Mesothelial cell of epicardium (in vitro differentiated cells): ENCODE measurements at regions not wholly inside any gene's neighbourhood (a gene's known extent, or its start where the extent isn't known, plus 50 kb on each side); places are given as distances from the start of the nearest gene placed in this dataset.

Source experiments
- DNase-seq, 2 experiments: peaks; one replicate each; pipeline ENCODE4 v3.0.0; 2021; ENCODE audit warnings: low spot score in 2 of 2; ENCODE audit not compliant: unreplicated experiment in 2 of 2
- H3K27ac Mint-ChIP-seq: 2 replicates; pipeline ENCODE4 v1.8.0; 2021; ENCODE audit warnings: mixed read lengths
- H3K27me3 Mint-ChIP-seq: 2 replicates; pipeline ENCODE4 v1.8.0; 2021; ENCODE audit warnings: low read depth, mixed read lengths
- H3K36me3 Mint-ChIP-seq: 2 replicates; pipeline ENCODE4 v1.8.0; 2021; ENCODE audit warnings: mixed read lengths
- H3K4me1 Mint-ChIP-seq: 2 replicates; pipeline ENCODE4 v1.8.0; 2021; ENCODE audit warnings: mixed read lengths
- H3K4me3 Mint-ChIP-seq: 2 replicates; pipeline ENCODE4 v1.8.0; 2021; ENCODE audit warnings: mild to moderate bottlenecking, moderate library complexity, mixed read lengths
- H3K9me3 Mint-ChIP-seq: 2 replicates; pipeline ENCODE4 v1.8.0; 2021; ENCODE audit warnings: mixed read lengths
- CTCF ChIP-seq: fragments of 200-600 bp; sonication (generic); IDR thresholded peaks from one replicate; pipeline ENCODE4 v1.5.0; 2021; ENCODE audit warnings: antibody characterized with exemption; ENCODE audit not compliant: unreplicated experiment

- H3K36me3 Mint-ChIP-seq: no peaks in the 10 kb centered on the region
- TF ChIP-seq CTCF: no peak
Observed at GRCh38 chr6:11335826-11336225, 103.4 kb upstream of the NEDD9 start.

GRCh38 chr6:11333132-11333849 is 100.8 kb upstream of the NEDD9 start:
- H3K4me1 Mint-ChIP-seq: peaks cover 10% of the 10 kb centered on the region
- H3K9me3 Mint-ChIP-seq: no peaks in the 10 kb centered on the region
- no peak overlapping the region for H3K4me3 Mint-ChIP-seq
- no peaks in the 10 kb centered on the region for H3K36me3 Mint-ChIP-seq
- peaks cover 2% of the 10 kb centered on the region for H3K27me3 Mint-ChIP-seq
- H3K27ac Mint-ChIP-seq: no peak overlapping the region
- no peak for TF ChIP-seq CTCF
- DNase-seq: no peak

More at GRCh38 chr6:11335826-11336225, 103.4 kb upstream of the NEDD9 start:
- Mint-ChIP-seq H3K4me1 (peaks cover 7% of the 10 kb centered on the region), H3K4me3 (no peak overlapping the region), H3K27me3 (peaks cover 2% of the 10 kb centered on the region), H3K27ac (no peak overlapping the region), H3K9me3 (peaks cover 9% of the 10 kb centered on the region)
- no peak for DNase-seq

GRCh38 chr6:11332463-11332862 is 100.0 kb upstream of the NEDD9 start:
- no peak for TF ChIP-seq CTCF
- Mint-ChIP-seq H3K36me3 (no peaks in the 10 kb centered on the region), H3K27ac (no peak overlapping the region), H3K4me1 (peaks cover 10% of the 10 kb centered on the region), H3K27me3 (peaks cover 2% of the 10 kb centered on the region), H3K4me3 (no peak overlapping the region), H3K9me3 (no peaks in the 10 kb centered on the region)
- DNase-seq: no peak

- H3K4me3 Mint-ChIP-seq: no peak overlapping the region
- H3K27ac Mint-ChIP-seq: no peak overlapping the region
- H3K36me3 Mint-ChIP-seq: no peaks in the 10 kb centered on the region
- no peak for TF ChIP-seq CTCF
- H3K4me1 Mint-ChIP-seq: peaks cover 10% of the 10 kb centered on the region
- no peak for DNase-seq
- H3K9me3 Mint-ChIP-seq: no peaks in the 10 kb centered on the region
- H3K27me3 Mint-ChIP-seq: peaks cover 2% of the 10 kb centered on the region
Observed at GRCh38 chr6:11331111-11331510, 98.6 kb upstream of the NEDD9 start.

GRCh38 chr6:11330413-11330760 is 97.9 kb upstream of the NEDD9 start:
- no peak for DNase-seq
- Mint-ChIP-seq H3K27ac (no peak overlapping the region), H3K9me3 (no peaks in the 10 kb centered on the region), H3K4me3 (no peak overlapping the region), H3K36me3 (no peaks in the 10 kb centered on the region), H3K27me3 (peaks cover 1% of the 10 kb centered on the region), H3K4me1 (peaks cover 10% of the 10 kb centered on the region)
- TF ChIP-seq CTCF: no peak
